ENCODE measurements at regions not wholly inside any gene's neighbourhood (a gene's known extent, or its start where the extent isn't known, plus 50 kb on each side); places are given as distances from the start of the nearest gene placed in this dataset.

GRCh38 chr6:150458579-150458978 is 89.8 kb downstream of the IYD start:
- H3K9ac ChIP-seq (ENCODE audit: low read length): no peak overlapping the region
- ATAC-seq (no peak), DNase-seq (no peak)
- ChIA-PET CTCF (no interaction called here), POLR2A (ENCODE audit: unreplicated experiment) (no interaction called here)
- intact Hi-C loops (cut with micrococcal nuclease): no loop called here
- no peaks in the 10 kb centered on the region for H3F3A ChIP-seq (ENCODE audit: low read length, unreplicated experiment)
- no peak overlapping the region for H3K4me2 ChIP-seq (ENCODE audit: low read length)
- H3K27me3 ChIP-seq (ENCODE audit: low read length): no peaks in the 10 kb centered on the region
- H3K4me1 ChIP-seq (ENCODE audit: insufficient read depth, low read length): no peaks in the 10 kb centered on the region
- no peak overlapping the region for H3K27ac ChIP-seq (ENCODE audit: low read length)
- no peak overlapping the region for H3K4me3 ChIP-seq (ENCODE audit: low read length)
- H4K20me1 ChIP-seq (ENCODE audit: low read length): no peaks in the 10 kb centered on the region
- H3K36me3 ChIP-seq (ENCODE audit: low read depth, low read length): no peaks in the 10 kb centered on the region
- H2AFZ ChIP-seq (ENCODE audit: low read length): no peak overlapping the region
- BruUV-seq (replicated peaks): no TSS peak
- no peak for TF ChIP-seq EZH2phosphoT487 (IDR thresholded peaks at IDR 0.05; ENCODE audit: borderline replicate concordance, low read length)
- no peak for TF ChIP-seq CTCF (conservative IDR thresholded peaks at IDR 0.05; ENCODE audit: low read depth, low read length)
- TF ChIP-seq EZH2 (IDR thresholded peaks at IDR 0.05; ENCODE audit: low read length, unreplicated experiment): no peak
- no peaks in the 10 kb centered on the region for H3K79me2 ChIP-seq (ENCODE audit: low read length)
- H3K9me3 ChIP-seq (ENCODE audit: low read length): no peaks in the 10 kb centered on the region
- H3K9me2 ChIP-seq (replicated peaks; ENCODE audit: low read length): no peaks in the 10 kb centered on the region

- no peak overlapping the region for H3K4me2 ChIP-seq (ENCODE audit: low read length)
- intact Hi-C loops (cut with micrococcal nuclease): no loop called here
- H3K9ac ChIP-seq (ENCODE audit: low read length): no peak overlapping the region
- H3K27ac ChIP-seq (ENCODE audit: low read length): no peak overlapping the region
- ChIA-PET CTCF (no interaction called here), POLR2A (ENCODE audit: unreplicated experiment) (no interaction called here)
- no peak overlapping the region for H3K4me3 ChIP-seq (ENCODE audit: low read length)
- DNase-seq (no peak), ATAC-seq (no peak)
- H3K4me1 ChIP-seq (ENCODE audit: insufficient read depth, low read length): peaks cover 20% of the 10 kb centered on the region
- no peak for TF ChIP-seq EZH2phosphoT487 (IDR thresholded peaks at IDR 0.05; ENCODE audit: borderline replicate concordance, low read length)
- TF ChIP-seq EZH2 (IDR thresholded peaks at IDR 0.05; ENCODE audit: low read length, unreplicated experiment): no peak
- TF ChIP-seq CTCF (conservative IDR thresholded peaks at IDR 0.05; ENCODE audit: low read depth, low read length): no peak
- no peaks in the 10 kb centered on the region for H3K79me2 ChIP-seq (ENCODE audit: low read length)
- no peaks in the 10 kb centered on the region for H3K36me3 ChIP-seq (ENCODE audit: low read depth, low read length)
- no peaks in the 10 kb centered on the region for H4K20me1 ChIP-seq (ENCODE audit: low read length)
- no TSS peak for BruUV-seq (replicated peaks)
- no peaks in the 10 kb centered on the region for H3K9me3 ChIP-seq (ENCODE audit: low read length)
- H3F3A ChIP-seq (ENCODE audit: low read length, unreplicated experiment): no peaks in the 10 kb centered on the region
- H3K9me2 ChIP-seq (replicated peaks; ENCODE audit: low read length): no peaks in the 10 kb centered on the region
- H2AFZ ChIP-seq (ENCODE audit: low read length): no peak overlapping the region
- no peaks in the 10 kb centered on the region for H3K27me3 ChIP-seq (ENCODE audit: low read length)
These were observed 95.0 kb downstream of the IYD start for GRCh38 chr6:150463852-150464251.

GRCh38 chr6:150464966-150465365 is 96.2 kb downstream of the IYD start:
- no peaks in the 10 kb centered on the region for H3K9me2 ChIP-seq (replicated peaks; ENCODE audit: low read length)

More at GRCh38 chr6:150464966-150465365, 96.2 kb downstream of the IYD start:
- intact Hi-C loops (cut with micrococcal nuclease): no loop called here
- no peaks in the 10 kb centered on the region for H3K9me3 ChIP-seq (ENCODE audit: low read length)
- 0 out of 2 replicates have a peak overlapping the region, but pooled peaks have one; percentile 22 for H3K4me3 ChIP-seq (ENCODE audit: low read length)
- no peaks in the 10 kb centered on the region for H4K20me1 ChIP-seq (ENCODE audit: low read length)
- no peaks in the 10 kb centered on the region for H3K79me2 ChIP-seq (ENCODE audit: low read length)
- no peaks in the 10 kb centered on the region for H3K36me3 ChIP-seq (ENCODE audit: low read depth, low read length)
- no peak for DNase-seq
- peak overlapping the region; percentile 8; the same call in 1 of the 2 replicates for H3K27ac ChIP-seq (ENCODE audit: low read length)
- CTCF ChIA-PET: no interaction called here
- no peak overlapping the region for H2AFZ ChIP-seq (ENCODE audit: low read length)
- H3K27me3 ChIP-seq (ENCODE audit: low read length): no peaks in the 10 kb centered on the region
- H3K4me2 ChIP-seq (ENCODE audit: low read length): peak overlapping the region; percentile 66
- POLR2A ChIA-PET (ENCODE audit: unreplicated experiment): no interaction called here
- no peak overlapping the region for H3K9ac ChIP-seq (ENCODE audit: low read length)
- peaks cover 20% of the 10 kb centered on the region for H3K4me1 ChIP-seq (ENCODE audit: insufficient read depth, low read length)
- no peaks in the 10 kb centered on the region for H3F3A ChIP-seq (ENCODE audit: low read length, unreplicated experiment)
- no peak; the same call in 1 of the 2 replicates for ATAC-seq
- BruUV-seq (replicated peaks): no TSS peak
- TF ChIP-seq EZH2phosphoT487 (IDR thresholded peaks at IDR 0.05; ENCODE audit: borderline replicate concordance, low read length) (no peak), EZH2 (IDR thresholded peaks at IDR 0.05; ENCODE audit: low read length, unreplicated experiment) (no peak), CTCF (conservative IDR thresholded peaks at IDR 0.05; ENCODE audit: low read depth, low read length) (no peak)
